Activated naive CD4-positive, alpha-beta T cell treated with anti-CD3 and anti-CD28 coated beads, Interleukin-2, amount 50 U/mL, for 72 hours (primary cell): ENCODE measurements at regions not wholly inside any gene's neighbourhood (a gene's known extent, or its start where the extent isn't known, plus 50 kb on each side); places are given as distances from the start of the nearest gene placed in this dataset.
"Not testable (repeated sequence)": the region's sequence is repeated elsewhere in the genome, so short reads cannot be mapped to it uniquely, and the experiment has no call there.

ENCODE experiments used
- ATAC-seq, 2 donors: fragments of 150-1000 bp; cut with Tn5 transposase; 2 replicates each; pipeline ENCODE4 v1.10.0; 2021; ENCODE audit warnings: mild to moderate bottlenecking in 2 of 2, moderate library complexity in 2 of 2
- DNase-seq, 2 donors: peaks; one replicate each; pipeline ENCODE4 v3.0.0; 2021 to 2022; ENCODE audit warnings: low spot score in 2 of 2
- H3K27ac Mint-ChIP-seq, 2 donors: one replicate each; pipeline ENCODE4 v1.8.0; 2022; ENCODE audit warnings: mild to moderate bottlenecking in 2 of 2, mixed read lengths in 2 of 2
- H3K36me3 Mint-ChIP-seq, 2 donors: one replicate each; pipeline ENCODE4 v1.8.0; 2022; ENCODE audit warnings: mixed read lengths in 2 of 2
- H3K9me3 Mint-ChIP-seq, 2 donors: one replicate each; pipeline ENCODE4 v1.8.0; 2022; ENCODE audit warnings: mixed read lengths in 2 of 2

DNA sequence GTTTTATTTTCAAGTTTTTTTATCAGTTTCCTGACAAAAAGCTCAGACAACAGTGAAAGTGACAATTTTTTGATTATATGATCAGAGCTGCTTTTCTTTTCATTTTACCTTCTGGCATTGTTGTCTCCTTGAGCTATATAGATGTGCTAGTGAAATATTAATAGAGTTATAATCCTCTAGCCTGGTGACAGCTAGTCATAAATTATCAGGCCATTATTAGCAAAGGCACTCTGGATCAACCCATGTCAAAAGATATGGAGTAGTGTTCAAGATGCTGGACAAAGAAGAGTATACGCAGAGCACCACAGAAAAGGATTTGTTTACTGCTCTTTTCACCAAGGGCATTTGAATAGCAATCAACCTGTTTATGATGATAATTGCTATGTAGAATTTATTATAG is 1230.1 kb downstream of the HACE1 start:
- ATAC-seq (no peak), DNase-seq (no peak)
- Mint-ChIP-seq H3K36me3 (no peaks in the 10 kb centered on the region), H3K9me3 (peaks cover 5 to 9% of the 10 kb centered on the region in 2 donors), H3K27ac (no peak overlapping the region)

DNA sequence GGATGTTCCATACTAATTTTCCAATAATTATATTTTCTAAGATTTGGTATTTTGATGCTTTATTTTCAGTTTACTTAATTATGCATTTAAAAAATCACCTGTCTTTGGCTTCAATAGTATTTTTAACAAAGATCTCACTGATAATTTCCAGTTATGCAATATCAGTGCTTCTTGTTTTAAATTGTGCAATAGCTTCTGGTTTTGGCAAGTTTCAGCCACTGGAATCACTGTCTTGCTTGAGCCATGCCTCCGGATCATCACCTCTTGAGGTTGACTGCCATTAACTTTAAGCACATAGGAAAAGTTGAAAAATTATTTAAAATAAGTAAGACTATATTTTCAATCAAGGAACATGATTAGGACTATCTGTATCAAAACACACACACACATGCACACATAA is 1242.1 kb downstream of the HACE1 start:
- DNase-seq = no peak
- Mint-ChIP-seq H3K9me3 (peaks cover 11 to 30% of the 10 kb centered on the region in 2 donors), H3K27ac (no peak overlapping the region), H3K36me3 (no peaks in the 10 kb centered on the region)
- no peak for ATAC-seq

DNA sequence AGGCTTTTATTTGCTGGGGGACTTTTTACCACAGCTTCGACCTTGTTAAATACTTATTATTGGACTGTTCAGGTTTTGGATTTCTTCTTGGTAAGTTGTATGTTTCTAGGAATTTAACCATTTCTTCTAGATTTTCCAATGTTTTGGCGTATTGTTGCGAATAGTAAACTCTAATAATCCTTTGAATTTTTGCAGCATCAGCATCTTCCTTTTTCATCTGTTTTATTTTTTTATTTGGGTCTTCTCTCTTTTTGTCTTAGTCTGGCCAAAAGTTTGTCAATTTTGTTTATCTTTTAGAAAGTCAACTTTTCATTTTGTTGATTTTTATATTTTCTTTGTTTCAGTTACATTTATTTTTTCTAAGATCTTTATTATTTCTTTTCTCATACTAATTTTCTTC is 1272.0 kb downstream of the HACE1 start:
- ATAC-seq = no peak
- H3K27ac Mint-ChIP-seq = no peak overlapping the region
- no peaks in the 10 kb centered on the region for H3K36me3 Mint-ChIP-seq
- DNase-seq = no peak
- peaks cover 18 to 28% of the 10 kb centered on the region in 2 donors for H3K9me3 Mint-ChIP-seq

DNA sequence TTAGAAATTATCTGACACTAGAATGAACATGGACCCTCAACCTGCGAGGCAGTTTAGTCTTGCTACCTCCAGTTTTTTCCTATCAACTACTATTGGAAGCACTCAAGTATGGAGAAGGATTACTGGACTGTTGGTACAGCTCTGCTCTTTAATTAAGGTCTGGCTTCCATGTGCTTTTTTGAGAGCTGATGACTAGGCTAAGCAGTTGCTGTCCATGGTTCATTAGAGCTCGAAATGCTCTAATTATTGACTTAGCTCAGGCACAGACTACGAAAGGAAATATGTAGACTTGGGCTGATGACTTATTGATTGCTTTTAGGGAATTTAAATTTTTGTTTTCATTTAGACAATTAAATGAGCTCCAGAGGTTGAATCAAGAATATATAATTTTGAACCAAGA is 1281.6 kb downstream of the HACE1 start:
- ATAC-seq = no peak
- Mint-ChIP-seq H3K27ac (no peak overlapping the region), H3K9me3 (peaks cover 19 to 27% of the 10 kb centered on the region in 2 donors), H3K36me3 (no peaks in the 10 kb centered on the region)
- no peak for DNase-seq

DNA sequence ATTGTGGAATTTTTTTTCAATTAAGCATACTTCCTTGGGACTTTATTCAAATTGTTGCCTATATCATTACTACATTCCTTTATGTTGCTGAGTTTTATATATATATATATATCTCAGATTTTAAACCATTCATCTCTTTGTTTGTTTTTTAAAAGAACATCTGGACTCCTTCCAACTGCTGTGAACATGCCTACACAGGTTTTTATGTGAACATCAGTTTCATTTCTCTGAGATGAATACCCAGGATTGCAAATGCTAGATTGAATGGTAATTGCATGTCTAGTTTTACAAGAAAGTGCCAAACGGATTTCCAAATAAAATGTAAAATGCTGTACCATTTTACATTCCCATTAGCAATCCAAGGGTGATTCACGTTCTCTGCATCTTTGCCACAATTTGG is 1289.3 kb downstream of the HACE1 start:
- DNase-seq (no peak), ATAC-seq (no peak)
- H3K27ac Mint-ChIP-seq = no peak overlapping the region
- peaks cover 5 to 8% of the 10 kb centered on the region in 2 donors for H3K9me3 Mint-ChIP-seq
- H3K36me3 Mint-ChIP-seq = no peaks in the 10 kb centered on the region

DNA sequence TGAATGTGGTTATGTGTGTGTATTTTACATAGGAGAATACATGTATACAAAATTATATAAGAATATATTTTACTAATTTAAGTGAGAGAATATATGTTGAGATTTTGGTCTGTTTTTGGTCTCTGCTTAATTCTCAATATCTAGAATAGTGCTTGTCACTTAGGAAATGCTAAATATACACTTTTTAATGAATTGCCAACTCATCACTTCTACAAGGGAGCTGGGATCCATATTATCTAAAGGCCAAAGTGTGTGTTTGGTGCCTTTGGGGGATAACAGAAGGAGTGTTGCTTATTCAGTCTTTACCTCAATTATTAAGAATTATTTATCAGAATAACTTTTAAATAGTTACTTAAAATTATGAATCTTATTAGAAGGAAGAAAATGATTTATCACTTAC is 1304.8 kb downstream of the HACE1 start:
- H3K36me3 Mint-ChIP-seq = no peaks in the 10 kb centered on the region
- DNase-seq (no peak), ATAC-seq (no peak)
- H3K27ac Mint-ChIP-seq = no peak overlapping the region
- peaks cover 3 to 6% of the 10 kb centered on the region in 2 donors for H3K9me3 Mint-ChIP-seq

DNA sequence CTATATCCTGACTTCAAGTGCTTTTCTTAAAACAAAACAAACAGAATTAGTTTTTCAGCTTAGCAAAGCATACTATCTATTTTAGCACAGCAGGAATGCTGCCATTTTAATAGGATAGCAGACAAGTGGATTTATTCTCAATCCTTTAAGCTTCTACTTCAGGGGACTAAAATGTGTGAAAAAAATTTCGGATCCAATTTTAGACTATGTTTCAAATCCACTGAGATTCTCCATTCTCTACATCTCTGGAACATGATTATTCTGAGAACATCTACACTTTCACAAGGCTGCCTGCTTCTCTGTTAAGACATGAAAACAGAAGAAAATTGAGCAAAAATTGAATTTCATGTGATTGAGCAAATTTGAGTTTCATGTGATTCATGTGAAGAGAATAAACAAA is 1321.3 kb downstream of the HACE1 start:
- no peak for ATAC-seq
- DNase-seq = no peak
- no peak overlapping the region for H3K27ac Mint-ChIP-seq
- H3K36me3 Mint-ChIP-seq = no peaks in the 10 kb centered on the region
- H3K9me3 Mint-ChIP-seq = peaks cover 13 to 15% of the 10 kb centered on the region in 2 donors

DNA sequence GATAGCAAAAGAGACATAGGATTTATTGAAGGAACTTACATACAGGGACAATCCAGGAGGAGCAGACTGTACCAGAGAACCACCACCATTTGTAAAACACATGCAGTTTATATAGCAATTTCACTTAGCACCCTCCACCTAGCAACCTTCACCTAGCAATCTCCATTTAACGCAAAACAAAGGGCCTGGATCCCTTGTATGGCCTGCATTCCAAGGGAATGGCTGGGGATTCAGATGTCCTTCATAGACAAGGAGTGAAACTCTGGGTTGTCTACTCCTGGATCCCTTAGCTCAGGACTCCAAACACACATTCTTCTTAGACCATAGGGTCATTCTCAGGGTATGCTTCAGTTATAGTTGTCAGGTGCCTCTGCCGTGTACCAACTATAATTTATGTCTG is 1324.9 kb downstream of the HACE1 start:
- Mint-ChIP-seq H3K36me3 (no peaks in the 10 kb centered on the region), H3K9me3 (peaks cover 4 to 9% of the 10 kb centered on the region in 2 donors), H3K27ac (peak overlapping the region in 1 of 2 donors; percentile 32)
- DNase-seq (no peak), ATAC-seq (no peak)

DNA sequence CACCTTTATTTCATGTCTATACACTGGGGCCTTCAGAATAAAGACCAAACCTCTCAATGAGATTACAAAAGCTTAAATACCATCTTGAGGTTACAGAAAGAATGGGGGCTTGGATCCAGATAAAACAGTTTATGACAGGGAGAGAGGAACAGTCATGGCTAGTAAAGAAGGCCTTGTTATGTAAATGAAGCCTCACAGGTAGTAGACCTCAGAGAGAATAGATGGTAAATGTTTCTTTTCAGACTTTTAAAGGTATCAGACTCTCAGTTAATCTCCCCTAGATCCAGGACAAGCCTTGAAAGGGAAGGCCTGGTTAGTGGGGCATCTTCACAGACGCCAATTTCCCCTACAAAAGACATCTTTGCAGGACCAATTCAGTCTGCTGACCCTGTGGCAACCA is 1325.6 kb downstream of the HACE1 start:
- DNase-seq (no peak), ATAC-seq (no peak)
- Mint-ChIP-seq H3K36me3 (no peaks in the 10 kb centered on the region), H3K9me3 (peaks cover 4 to 9% of the 10 kb centered on the region in 2 donors), H3K27ac (no peak overlapping the region)

DNA sequence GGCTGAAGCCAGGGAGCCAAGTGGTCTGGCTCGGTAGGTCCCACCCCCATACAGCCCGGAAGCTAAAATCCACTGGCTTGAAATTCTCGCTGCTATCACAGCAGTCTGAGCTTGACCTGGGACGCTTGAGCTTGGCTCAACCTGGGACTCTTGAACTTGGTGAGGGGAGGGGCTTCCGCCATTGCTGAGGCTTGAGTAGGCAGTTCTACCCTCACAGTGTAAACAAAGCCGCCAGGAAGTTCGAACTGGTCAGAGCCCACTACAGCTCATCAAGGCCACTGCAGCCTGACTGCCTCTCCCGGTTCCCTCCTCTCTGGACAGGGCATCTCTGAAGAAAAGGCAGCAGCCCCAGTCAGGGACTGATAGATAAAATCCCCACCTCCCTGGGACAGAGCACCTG is 1337.7 kb downstream of the HACE1 start:
- Mint-ChIP-seq H3K36me3 (peaks cover 0 to 4% of the 10 kb centered on the region in 2 donors), H3K9me3 (peaks cover 18% of the 10 kb centered on the region in 2 donors), H3K27ac (no peak overlapping the region)
- DNase-seq (no peak), ATAC-seq (no peak)

DNA sequence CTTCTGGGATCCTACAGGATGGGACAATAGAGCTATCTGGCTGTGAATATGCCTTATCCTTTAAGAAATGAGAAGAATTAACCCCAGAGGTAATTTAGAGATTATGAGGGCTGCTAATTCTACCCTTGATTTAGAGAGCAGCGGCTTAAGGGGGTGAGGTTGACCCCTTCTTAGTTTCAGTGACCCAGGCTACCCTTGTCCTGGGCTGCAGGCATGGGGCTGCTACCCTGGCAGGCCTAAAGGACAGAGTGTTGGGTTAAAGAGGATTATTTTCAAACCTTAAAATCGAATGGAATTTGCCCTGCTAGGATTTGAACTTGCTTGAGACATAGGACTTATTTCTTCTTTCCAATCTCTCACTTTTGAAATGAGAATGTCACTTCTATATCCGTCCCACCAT is 1343.4 kb downstream of the HACE1 start:
- no peak for DNase-seq
- Mint-ChIP-seq H3K27ac (no peak overlapping the region), H3K36me3 (no peaks in the 10 kb centered on the region), H3K9me3 (peaks cover 4 to 8% of the 10 kb centered on the region in 2 donors)
- no peak for ATAC-seq

DNA sequence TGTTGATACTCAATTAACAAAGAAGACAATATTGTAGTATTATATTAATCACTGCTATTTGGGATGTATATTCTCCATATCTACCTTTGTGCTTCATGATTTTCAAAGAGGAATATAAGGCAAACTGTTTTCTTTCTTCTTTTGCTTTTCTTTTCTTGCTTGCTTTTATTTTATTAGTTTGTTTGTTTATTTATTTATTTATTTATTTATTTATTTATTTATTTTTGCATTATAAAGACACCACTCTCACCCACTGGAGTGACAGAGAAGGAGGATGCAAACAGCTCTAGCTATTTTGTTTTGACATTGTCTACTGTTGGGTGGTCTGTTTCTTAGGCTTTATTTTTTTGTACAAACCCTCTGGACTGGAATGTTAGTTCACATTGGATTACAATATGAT is 1352.7 kb downstream of the HACE1 start:
- H3K27ac Mint-ChIP-seq = no peak overlapping the region
- H3K36me3 Mint-ChIP-seq = no peaks in the 10 kb centered on the region
- peaks cover 0 to 4% of the 10 kb centered on the region in 2 donors for H3K9me3 Mint-ChIP-seq
- no peak for ATAC-seq
- no peak for DNase-seq

DNA sequence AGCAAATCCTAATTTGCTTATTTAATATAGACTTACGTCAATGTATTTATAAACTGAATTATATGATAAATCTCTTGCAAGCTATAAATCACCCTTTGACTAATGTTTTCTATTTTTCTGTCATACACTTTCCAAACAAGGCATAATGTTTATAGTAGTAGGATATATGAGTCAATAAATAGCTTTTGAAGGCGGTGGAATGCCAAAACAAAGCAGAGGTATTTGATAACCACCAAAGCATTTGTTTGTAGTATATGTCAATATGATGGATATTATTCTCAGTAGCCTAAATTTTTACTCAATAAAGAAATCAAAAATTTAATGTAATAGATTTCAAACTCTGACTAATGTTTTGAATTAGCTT is 1354.6 kb downstream of the HACE1 start:
- ATAC-seq = no peak
- Mint-ChIP-seq H3K36me3 (no peaks in the 10 kb centered on the region), H3K27ac (no peak overlapping the region), H3K9me3 (peaks cover 0 to 4% of the 10 kb centered on the region in 2 donors)
- no peak for DNase-seq

DNA sequence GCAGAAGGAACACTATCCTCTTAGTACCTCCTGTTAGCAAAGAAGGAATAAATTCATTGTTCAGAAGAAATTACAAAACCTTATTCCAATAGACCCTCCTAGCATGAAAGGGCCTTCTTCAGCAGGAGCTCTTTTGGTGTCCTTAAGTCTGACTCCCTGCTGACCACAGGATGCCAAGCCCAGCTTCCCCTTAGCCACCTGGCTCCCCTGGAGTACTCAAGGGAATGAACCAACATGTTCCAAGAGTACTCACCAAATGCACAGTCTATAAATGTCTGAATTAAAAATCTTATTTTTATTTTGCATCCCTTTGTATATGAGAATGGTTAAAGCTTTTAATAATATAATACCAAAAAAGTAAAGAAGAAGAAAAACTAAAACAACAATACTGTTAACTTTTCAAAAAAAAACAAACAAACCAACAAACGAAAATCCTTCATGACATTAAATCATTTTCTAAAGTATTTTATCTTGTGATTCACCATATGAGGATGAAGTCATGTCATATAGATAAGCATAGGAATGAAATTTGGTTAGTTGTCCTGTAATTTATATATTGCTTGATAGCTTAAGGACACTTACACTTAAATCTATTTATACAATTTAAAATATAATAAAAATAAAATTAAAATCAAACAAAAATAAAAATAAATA is 1355.1 kb downstream of the HACE1 start:
- ATAC-seq = no peak
- Mint-ChIP-seq H3K36me3 (no peaks in the 10 kb centered on the region), H3K9me3 (no peaks in the 10 kb centered on the region), H3K27ac (no peak overlapping the region)
- DNase-seq = no peak

DNA sequence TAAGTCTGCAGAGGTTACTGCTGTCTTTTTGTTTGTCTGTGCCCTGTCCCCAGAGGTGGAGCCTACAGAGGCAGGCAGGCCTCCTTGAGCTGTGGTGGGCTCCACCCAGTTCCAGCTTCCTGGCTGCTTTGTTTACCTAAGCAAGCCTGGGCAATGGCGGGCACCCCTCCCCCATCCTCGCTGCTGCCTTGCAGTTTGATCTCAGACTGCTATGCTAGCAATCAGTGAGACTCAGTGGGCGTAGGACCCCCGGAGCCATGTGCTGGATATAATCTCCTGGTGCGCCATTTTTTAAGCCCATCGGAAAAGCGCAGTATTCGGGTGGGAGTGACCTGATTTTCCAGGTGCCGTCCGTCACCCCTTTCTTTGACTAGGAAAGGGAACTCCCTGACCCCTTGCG is 1363.1 kb downstream of the HACE1 start:
- H3K36me3 Mint-ChIP-seq, H3K9me3 Mint-ChIP-seq, H3K27ac Mint-ChIP-seq, DNase-seq, ATAC-seq: not testable (repeated sequence)

DNA sequence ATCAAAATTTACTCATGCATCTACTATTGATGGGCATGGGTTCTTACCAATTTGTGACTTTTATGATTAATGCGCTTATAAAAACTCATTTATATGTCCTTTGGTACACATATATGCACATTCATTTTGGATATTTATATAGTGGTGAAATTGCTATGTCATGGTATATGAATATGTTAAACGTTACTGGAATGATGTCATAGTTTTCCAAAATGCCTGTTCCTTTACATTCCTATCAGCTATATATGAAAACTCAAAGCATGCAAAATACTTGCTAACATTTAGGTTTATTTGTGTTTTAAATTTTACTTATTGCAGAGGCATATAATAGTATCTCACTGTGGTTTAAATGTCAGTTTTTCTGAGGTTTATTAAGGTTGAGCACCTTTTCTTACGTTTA is 1403.1 kb downstream of the HACE1 start:
- DNase-seq (no peak), ATAC-seq (no peak)
- Mint-ChIP-seq H3K36me3 (no peaks in the 10 kb centered on the region), H3K9me3 (no peaks in the 10 kb centered on the region), H3K27ac (no peak overlapping the region)

DNA sequence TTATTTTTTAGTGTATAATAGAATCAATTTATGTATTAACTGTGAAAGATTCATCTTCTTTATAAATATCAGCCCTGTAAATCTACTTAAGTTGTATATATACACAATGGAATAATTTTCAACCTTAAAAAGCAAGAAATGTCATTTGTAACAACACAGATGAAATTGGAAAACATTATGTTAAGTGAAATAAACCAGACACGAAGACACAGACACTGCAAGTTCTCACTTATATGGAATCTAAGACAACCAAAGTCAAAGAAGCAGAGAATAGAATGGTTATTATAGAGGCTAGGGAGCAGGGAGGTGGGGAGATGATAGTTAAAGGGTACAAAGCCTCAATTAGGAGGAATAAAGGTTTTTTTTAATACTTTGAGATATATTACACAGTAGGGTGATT is 1404.4 kb downstream of the HACE1 start:
- H3K9me3 Mint-ChIP-seq = no peaks in the 10 kb centered on the region
- DNase-seq = no peak
- H3K27ac Mint-ChIP-seq = no peak overlapping the region
- ATAC-seq = no peak
- H3K36me3 Mint-ChIP-seq = no peaks in the 10 kb centered on the region

DNA sequence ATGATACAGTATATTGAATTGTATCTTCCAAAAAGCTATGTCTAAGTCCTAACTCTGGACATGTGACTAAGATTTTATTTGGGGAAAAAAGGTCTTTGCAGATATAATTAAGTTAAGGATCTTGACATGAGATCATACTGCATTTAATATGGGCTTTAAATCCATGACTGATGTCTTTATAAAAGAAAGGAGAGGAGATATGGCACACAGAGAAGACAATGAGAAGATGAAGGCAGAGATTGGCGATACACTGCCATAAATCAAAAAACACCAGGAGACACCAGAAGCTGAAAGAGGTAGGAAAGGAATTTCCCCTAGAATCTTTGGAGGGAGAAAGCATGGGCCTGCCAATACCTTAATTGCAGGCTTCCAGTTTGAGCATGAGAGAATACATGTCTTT is 1450.2 kb downstream of the HACE1 start:
- Mint-ChIP-seq H3K36me3 (no peaks in the 10 kb centered on the region), H3K27ac (no peak overlapping the region), H3K9me3 (peaks cover 0 to 4% of the 10 kb centered on the region in 2 donors)
- no peak for DNase-seq
- ATAC-seq = no peak

DNA sequence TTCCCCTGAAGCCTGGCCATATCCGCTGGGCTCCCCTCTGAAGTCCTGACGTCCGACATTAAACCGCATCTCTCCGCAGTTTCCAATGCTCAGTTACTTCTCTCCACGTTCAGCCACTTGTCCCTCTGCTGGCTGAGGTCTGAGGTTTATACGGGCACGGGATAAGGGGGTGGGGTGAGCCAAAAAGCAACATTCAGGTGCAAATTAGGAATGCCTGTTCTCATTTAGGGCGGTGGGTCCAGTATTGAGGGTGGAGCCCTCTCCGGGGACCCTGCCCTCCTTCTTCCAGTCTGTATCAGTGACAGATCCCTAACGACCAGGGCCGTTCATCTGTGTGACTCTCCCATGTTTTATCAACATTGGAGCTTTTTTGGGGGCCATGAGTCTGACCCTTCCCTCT is 1454.4 kb downstream of the HACE1 start:
- H3K9me3 Mint-ChIP-seq = peaks cover 9 to 11% of the 10 kb centered on the region in 2 donors
- ATAC-seq = no peak
- H3K27ac Mint-ChIP-seq = no peak overlapping the region
- DNase-seq = no peak
- no peaks in the 10 kb centered on the region for H3K36me3 Mint-ChIP-seq
